Activated CD8-positive, alpha-beta memory T cell treated with anti-CD3 and anti-CD28 coated beads for 1 hour (primary cell): ENCODE measurements at regions not wholly inside any gene's neighbourhood (a gene's known extent, or its start where the extent isn't known, plus 50 kb on each side); places are given as distances from the start of the nearest gene placed in this dataset.

ENCODE experiments used
- DNase-seq, 2 donors: peaks; one replicate each; pipeline ENCODE4 v3.0.0-alpha.2; 2020; ENCODE audit warnings: low read depth in 1 of 2; ENCODE audit errors: extremely low read depth in 1 of 2

DNA sequence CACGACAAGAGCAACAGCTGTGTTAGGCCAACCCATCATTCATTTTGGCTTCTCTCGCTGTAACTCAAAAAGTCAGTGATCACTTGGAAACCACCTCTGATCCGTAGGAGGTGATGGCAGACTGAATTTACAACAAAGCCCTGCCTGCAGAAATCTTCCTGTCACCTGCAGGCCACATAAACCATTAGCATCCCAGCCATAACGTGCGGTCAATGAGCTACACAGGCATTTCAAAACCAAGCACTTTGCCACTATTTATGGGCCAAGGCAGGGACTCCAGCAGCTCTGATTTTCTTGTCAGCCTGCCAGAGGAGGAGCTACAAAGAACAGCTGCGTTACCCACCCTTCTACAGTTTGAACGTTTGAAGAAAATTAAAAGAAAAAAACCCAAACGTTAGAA lies 228.1 kb upstream of the PPARGC1A start:
- DNase-seq = no peak

DNA sequence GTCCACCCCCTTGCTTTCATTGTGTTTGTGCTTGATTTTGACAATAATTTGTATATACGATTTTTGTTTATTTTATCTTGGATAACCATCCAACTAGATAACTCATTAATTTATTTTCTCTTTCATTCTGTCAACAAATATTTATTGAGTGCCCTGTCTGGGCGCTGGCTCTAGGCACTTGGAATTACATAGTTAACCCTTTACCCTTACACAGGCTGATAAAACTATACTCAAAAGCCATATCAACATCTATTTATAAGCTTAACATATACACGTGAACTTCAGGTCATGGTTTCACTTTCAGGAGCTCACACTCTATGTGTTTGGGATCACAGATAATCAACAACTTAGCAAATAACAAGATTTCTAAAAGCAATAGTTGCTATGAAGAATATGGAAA lies 226.3 kb upstream of the PPARGC1A start:
- no peak for DNase-seq

DNA sequence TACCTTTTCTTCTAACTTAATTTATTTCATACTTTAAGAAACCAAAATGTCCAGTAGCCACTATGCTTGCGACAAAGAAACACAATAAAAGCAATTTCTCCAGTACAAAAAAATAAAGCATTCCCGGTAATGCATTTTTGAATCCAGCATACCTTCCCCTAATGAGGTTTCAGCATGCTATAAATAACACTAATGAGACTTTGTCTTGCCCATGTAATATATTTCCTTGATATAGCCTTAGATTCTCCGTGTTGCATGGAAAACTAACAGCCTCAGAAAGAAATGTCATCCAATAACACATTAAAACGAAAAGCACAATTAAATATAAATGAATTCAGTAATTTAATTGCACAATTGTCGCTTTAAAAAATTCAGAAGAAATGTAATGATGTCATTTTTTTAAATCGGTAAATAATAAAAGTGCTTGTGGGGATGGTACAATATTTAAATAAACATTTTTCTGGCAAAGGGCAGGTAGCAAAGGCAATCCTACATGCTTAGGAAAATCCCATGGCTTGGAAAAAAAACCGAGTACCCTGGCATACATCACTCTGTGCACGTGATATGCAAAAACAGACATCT lies 225.2 kb upstream of the PPARGC1A start:
- no peak for DNase-seq

DNA sequence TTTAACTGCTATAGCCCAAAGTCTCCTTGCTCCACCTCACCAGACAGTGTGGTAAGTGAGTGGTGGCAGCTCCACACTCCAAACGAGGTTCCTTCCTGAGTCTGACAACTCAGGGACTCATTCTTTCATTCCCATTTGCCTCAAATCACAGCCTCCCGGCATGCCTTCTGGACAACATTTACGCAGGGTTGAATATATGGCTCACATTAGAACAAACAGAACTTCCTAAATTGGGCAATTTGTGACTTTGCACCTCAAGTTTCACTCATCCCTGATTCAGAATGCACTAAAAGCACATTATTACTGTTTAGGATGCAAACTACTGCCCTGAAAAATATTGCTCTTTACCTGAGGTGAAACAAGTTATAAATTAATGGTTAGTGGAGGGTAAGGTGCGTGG lies 224.6 kb upstream of the PPARGC1A start:
- no peak for DNase-seq

DNA sequence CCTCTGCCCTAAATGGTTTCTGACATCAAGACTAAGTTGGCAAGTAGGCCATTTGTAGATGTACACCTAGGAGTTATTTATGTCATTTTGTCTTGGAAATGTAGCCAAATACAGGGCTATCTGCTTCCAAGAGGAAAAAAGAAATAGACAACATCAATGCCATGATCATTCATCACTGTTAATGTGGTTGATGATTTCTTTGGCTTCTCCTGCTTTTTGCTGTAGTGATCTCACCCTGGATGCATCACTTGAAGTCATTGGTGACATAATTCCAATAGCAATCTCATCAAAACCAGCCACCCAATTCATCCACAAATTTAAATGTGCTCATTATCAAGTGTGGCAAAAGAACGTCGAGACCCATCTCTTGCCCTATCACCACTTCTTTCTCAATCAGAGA lies 222.6 kb upstream of the PPARGC1A start:
- no peak for DNase-seq

DNA sequence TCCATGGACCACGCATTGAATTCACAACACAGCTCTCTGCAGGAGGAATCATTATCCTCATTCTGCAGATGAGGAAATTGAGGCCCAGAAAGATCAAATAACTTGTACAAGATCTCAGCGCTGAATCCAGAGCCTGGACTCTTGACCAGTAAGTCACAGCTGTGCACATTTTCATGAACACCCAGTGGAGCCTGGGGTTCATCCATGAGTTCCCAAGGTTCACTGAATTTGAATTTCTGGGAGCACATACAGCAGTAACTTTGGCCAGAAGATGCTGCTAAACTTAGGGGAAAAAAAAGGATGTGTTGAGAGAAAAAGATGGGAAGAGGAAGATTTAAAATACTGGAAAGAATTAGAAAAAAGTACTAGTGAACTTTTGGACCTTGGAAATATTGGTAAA lies 218.7 kb upstream of the PPARGC1A start:
- no peak for DNase-seq

DNA sequence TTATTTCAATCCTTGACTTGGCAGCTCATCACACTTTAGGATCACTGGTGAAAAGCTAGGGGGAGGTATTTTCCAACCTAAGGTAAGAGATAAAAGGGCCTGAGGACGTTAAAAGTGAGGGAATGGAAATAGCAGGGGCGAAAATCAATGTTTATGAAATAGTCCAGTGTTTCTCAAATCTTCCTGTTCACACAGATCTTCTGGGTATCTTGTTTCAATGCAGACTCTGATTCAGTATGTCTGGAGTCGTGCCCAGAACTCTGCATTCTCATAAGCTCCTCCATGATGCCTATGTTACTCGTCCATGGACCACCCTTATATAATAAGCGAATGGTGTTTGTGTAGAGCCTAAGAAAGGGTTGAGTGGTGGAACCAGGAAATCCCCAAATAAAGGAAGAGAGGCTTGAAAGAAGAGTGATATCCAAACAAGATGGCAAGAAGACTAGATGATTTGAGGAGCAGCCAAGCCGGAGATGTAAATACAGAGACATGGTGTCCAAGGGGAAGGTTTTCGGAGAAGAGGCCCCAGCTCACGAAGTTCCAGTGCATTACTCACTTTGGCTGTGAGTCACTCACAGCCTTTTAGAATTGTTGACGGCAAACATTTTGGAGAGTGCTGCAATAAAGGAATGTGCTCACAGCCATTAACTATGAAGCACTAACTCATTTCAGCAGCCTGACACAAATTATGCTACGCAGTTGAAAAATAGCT lies 215.6 kb upstream of the PPARGC1A start:
- DNase-seq = no peak

DNA sequence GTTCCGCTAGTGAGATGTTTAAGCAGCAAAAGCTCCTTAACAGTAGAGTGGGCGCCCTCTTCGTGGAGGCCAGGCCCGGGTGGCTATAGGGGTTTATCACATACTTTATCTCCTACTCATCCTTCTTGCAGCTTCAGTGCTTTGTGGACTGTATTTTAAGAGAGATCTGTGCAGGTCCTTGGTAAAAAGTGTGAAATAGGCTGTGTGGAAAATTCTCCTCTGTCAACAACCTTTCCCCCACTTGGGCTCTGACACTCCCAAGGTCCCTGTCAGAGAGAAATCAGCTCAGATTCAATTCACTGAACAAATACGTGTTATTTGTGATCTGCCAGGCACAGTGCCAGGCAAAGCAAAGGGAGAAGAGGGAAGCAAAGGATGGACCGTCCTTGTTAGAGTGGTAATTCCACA lies 214.3 kb upstream of the PPARGC1A start:
- no peak for DNase-seq

DNA sequence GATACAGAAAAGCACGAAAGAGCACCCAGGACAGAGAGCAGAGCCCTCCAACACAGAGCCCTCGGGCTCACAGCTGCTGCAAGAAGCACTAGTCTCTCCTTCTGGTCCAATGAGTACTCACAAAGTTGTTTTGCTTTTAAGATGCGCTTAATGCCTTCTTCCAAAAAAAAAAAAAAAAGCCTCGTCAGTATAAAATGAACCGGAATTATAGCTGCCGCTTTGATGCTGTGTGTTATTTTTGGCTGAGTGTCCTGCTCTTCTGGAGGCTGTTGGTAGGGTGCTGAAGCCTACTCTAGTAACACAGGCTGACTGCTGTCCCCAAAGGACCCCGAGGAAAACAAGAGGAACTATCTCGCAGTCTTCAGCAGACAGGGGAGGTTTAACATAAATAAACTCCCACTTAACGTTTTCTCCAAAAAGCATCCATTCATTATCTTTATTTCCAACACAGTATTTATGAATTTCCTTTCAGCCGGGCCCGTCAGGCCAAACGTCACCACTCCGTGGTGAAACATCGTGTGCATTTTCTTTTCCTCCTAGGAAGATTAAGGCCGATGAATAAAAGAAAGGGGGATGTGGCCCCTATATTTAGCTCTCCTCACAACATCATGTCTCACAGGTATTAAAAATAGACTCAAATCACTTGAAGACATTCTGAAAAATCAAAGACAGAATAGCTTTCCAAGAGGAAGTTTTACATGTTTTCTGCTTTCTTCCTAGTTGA lies 213.7 kb upstream of the PPARGC1A start:
- no peak for DNase-seq

DNA sequence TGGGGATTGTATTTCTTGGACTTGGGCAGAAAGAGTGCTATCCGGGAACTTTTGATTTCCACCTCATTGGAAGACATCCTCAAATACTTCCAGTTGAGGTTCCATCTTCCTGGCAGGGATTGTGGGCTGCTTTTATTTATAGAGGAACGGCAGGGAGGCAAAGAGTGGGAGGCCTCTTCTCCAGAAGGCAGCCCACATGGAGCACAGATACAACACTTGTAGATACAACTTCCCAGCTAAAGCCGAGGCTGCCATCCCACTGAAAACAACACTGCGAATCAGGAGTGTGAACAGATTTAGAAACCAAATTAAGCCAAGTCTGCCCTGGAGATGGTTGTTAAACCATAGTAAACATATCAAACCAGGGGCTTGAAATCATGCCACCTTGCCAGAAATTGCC lies 212.8 kb upstream of the PPARGC1A start:
- DNase-seq = no peak

DNA sequence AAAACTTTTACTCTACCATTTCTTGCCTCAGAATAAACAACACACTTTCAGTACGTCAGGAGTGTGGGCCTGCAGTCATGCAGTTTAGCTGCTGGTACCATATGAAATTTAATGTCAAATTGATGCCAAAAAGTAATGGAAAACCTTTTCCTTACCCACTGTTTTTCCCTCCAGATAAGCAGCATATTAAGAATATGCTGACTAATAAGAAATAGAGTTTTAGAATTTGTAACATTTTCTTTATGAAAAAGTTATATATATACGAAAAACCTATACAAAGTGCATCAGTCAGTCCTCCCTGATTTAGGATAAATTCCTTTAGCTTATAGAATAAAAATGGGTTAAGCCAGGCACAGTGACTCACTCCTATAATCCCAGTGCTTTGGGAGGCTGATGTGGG lies 206.8 kb upstream of the PPARGC1A start:
- DNase-seq = no peak

DNA sequence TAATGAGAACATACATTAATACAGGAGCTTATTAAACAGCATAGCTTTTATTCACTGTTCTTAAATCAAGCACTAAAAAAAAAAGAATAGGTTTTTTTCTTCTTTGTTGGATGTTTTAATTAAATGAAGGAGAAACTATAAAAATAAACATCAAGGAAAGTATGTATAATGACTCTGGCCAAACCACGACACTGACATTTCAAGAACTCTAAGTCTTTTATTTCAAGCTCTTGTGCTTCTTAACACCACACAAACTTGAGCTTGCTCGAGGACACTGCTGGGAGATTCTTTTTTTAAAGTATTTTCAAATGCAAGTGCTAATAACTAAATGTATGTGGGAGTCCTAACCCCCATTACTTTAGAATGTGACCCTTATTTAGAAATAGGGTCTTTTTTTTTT lies 204.9 kb upstream of the PPARGC1A start:
- no peak for DNase-seq

DNA sequence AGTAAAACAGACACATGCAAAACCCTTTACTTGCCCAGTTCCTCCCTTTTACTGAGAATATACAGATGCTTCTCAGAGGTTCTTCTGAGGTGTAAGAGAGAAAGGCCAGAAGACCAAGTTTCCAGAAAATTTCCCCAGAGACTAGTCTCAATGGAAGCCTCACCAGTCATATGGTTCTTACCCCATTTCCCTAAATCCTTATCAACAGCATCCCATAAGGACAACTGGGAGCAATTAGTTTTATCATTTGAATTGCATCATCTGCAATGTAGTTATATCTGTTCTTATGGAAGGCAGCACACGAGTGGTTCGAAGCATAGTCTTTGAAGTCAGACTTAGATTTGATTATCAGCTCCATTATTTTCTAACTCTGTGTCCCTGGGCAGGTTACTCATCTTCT lies 203.6 kb upstream of the PPARGC1A start:
- DNase-seq = no peak

DNA sequence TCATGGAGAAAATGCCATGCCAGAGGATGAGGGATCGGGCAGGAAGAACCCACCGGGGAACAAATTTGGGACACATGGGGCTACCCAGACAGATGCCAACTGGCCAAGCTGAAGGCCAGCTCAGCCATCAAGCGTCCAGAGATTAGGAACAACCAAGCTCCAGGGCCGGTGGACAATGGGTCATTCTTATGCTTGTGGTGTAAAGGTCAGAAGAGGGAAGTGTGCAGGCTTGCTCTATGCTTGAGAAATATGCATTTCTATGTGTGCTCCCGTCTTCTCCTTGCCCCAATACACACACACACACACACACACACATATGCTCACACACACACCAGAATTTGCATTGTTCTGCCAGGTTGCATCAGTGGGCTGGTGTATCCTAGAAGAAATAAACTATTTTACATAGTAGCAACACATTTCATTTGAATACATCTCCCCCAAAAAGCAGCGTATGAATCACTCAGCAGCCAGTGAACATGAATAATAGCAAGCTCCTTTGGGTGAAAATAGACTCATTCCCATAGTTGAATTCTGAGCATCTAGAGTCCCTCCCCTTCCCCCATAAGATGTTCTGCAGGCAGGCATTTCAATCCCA lies 201.9 kb upstream of the PPARGC1A start:
- no peak for DNase-seq

DNA sequence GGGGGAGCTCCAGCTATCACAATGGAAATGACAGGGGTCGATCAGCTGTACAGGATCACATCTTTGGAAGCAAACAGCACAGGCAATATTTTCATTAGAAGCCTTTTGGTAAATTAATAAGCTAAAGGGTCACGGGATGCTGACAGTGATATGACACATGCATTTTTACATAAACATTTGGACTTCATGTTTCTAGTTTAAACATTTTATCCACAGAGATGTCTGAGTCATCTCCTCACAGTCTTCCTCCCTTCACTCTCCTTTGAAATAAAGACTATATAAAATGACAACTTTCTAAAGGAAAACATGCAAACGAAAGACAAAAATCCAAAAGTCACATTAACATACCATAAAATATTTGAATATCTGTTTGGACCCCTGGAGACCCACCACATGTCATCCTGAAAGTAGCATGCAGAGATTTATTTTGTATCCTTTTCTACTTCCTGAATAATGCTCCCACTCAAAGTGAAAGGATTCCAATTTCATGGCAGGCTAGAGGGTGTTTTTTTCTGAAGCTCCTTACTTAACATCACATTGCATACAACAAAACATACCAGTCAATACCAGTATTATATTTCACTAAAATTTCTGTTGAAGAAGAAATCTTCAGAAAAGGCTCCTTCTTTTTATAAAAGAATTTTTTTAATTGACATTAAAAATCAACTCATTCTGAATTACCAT lies 200.1 kb upstream of the PPARGC1A start:
- DNase-seq = no peak

DNA sequence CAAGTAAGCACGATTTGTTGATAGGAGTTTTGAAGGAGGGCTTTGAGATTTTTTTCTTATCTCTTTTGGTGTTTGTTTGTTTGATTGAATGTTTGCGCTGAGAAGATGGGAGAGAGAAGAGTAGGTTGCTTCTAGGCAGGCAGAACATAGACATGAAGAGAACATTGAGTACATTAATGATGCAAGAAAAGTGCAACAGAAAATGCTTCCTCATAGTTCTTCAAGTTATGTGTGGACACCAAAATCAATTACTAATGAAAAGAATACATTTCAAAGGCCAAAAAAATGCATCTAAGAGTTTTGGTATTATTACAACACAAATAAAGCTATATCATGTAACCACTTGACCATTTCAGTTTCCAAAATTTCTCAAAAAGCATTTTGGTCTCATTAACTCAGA lies 191.0 kb upstream of the PPARGC1A start:
- DNase-seq = no peak

DNA sequence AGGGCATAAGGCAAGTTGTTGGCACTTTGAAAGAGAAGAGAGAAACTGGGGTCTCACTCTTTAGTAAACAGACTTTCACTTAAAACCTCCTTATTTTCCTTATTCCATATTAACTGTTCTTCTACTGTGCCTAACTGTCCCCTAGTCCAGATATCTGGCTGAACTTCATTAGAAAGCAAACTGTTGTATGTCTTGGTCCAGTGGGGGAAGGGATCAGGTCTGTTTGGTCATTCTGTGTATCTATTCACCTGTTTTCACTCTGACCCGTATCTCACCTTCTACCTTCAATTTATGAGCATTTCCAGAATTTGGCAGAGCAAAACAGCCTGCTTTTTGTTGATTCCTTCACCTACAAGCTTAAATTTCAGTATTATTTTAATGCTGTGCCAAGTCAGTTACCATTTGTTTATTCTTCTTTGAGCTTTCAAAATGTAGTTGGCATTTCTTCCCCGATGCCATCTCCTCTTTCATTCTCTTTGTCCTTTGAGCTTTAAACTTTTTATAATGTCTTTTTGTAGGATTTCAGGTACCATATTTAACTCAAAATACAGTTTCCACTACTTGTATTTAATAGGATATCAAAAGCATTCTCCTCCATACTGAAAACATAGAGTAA lies 188.6 kb upstream of the PPARGC1A start:
- no peak for DNase-seq

DNA sequence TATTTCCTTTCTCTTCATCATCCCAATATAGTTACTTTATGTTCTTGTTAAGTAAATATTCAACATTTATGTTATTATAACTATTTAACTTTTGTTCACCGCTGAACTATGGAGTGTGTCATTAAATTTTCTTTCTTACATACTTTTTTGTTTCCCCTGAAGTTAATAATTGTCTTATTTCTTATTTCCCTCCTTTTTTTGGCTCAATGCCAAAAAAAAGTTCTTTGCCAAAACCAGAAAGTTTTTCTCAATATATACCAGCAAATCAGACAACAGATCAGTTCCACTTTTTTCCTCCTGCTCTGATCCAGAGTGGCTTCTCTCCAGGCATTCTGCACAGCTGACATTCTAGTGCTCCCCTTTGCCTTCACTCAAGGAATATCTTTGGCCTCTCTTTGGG lies 187.0 kb upstream of the PPARGC1A start:
- no peak for DNase-seq

DNA sequence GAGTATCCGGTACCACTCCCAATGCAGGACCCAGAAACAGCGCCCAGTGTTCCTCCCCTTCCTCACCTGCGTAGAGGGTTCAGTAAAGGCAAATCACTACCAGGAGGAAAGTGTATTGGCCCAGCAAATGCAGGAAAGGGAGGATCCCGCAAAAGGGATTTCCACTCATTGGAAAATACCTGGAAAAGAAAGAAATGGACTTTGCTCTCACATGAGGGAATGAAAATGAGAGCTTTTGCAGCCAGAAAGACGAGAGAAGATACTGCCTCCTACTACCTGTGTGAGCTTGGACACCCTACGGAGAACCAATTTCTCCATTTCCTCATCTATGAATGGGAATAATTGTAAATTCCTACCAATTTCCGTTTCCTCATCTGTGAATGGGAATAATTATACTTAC lies 184.1 kb upstream of the PPARGC1A start:
- no peak for DNase-seq

DNA sequence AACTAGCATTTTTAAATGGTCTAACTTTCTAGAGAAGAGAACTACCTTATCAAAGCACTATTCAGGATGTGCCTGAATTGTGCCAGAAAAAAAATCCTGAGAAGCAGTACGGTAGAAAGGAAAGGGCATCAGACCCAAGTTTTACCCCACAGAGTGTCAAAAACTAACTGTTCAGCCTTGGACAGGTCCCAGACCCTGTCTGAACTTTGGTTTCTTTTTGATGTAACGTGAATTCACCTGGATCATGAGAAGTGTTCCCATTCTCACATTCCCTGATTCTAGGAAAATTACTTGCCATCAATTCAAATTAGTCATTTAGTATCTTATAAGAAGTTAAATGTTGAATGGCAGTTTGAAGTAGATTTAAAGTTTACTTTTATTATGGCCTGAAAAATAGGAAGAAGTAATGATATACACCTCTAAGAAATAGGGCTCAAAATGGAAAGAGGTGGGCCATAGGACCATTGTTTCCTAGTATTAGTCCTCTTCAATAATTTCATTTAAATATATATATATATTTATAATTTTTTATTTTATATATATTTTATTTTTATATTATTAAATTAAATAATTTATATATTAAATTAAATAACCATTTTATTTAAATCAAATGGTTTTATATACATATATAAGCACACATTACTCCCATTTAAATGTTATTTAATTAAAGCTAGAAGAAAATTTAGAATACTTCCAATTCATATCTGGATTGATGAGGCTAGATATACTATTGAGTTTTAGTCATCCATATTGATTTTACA lies 181.9 kb upstream of the PPARGC1A start:
- no peak for DNase-seq
